ENCODE measurements at regions not wholly inside any gene's neighbourhood (a gene's known extent, or its start where the extent isn't known, plus 50 kb on each side); places are given as distances from the start of the nearest gene placed in this dataset.

DNA sequence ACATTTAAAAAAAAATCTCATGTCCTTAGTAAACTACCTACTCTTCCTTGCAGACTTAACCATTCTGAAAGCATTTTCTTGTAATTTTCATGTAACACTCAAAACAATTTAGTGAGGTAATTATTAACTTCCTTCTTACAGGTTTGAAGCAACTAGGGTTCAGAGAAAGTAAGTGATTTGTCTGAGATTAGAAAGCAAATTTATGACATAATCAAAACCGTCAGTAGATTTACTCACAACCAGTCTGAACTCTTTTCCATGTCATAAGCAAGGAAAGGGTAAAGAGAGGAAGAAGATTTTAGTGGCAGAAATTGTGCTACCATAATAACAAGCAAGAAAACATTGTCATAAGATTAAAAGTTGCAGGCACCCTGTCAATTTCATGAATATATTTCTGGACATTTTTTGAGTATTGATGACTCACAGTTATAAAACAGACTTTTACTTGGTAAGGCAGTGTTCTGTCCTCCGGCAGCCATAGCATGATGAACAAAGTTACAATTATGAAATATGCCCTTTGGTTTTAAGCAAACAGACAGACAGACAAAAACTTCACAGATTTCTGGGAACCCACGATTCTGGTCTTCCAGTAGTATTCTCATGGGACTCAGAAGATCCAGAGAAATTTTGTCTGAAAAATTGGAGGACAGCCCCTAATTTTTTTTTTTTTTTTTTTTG, 707.2 kb downstream of the RWDD3 start:
- Histone ChIP-seq H3K9me3 (ENCODE audit: insufficient read depth, low read depth, low read length) (no peaks in the 10 kb centered on the region), H3K27me3 (ENCODE audit: insufficient read depth, low read length, poor library complexity, severe bottlenecking) (no peaks in the 10 kb centered on the region), H3K79me2 (ENCODE audit: insufficient read depth, low read length) (no peaks in the 10 kb centered on the region), H3K4me2 (ENCODE audit: low read depth, low read length, poor library complexity, severe bottlenecking) (no peak overlapping the region), H3K4me1 (ENCODE audit: insufficient read depth, low read length, poor library complexity, severe bottlenecking) (peaks cover 7% of the 10 kb centered on the region), H3K36me3 (ENCODE audit: insufficient read depth, low read length) (no peaks in the 10 kb centered on the region), H4K20me1 (ENCODE audit: insufficient read depth, low read length, poor library complexity, severe bottlenecking) (no peaks in the 10 kb centered on the region), H3F3A (ENCODE audit: low read depth) (no peaks in the 10 kb centered on the region), H2AFZ (ENCODE audit: low read length) (no peak overlapping the region), H3K9ac (ENCODE audit: low read depth, low read length, poor library complexity, severe bottlenecking) (no peak overlapping the region), H3K4me3 (ENCODE audit: low read length, poor library complexity, severe bottlenecking) (no peak overlapping the region), H3K9me2 (replicated peaks; ENCODE audit: low read depth, low read length) (no peaks in the 10 kb centered on the region)
- TF ChIP-seq, protein P1, sequence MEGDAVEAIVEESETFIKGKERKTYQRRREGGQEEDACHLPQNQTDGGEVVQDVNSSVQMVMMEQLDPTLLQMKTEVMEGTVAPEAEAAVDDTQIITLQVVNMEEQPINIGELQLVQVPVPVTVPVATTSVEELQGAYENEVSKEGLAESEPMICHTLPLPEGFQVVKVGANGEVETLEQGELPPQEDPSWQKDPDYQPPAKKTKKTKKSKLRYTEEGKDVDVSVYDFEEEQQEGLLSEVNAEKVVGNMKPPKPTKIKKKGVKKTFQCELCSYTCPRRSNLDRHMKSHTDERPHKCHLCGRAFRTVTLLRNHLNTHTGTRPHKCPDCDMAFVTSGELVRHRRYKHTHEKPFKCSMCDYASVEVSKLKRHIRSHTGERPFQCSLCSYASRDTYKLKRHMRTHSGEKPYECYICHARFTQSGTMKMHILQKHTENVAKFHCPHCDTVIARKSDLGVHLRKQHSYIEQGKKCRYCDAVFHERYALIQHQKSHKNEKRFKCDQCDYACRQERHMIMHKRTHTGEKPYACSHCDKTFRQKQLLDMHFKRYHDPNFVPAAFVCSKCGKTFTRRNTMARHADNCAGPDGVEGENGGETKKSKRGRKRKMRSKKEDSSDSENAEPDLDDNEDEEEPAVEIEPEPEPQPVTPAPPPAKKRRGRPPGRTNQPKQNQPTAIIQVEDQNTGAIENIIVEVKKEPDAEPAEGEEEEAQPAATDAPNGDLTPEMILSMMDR (conservative IDR thresholded peaks at IDR 0.05; ENCODE audit: low read length) = no peak
- TF ChIP-seq EZH2phosphoT487 (IDR thresholded peaks at IDR 0.05; ENCODE audit: borderline replicate concordance) = no peak

DNA sequence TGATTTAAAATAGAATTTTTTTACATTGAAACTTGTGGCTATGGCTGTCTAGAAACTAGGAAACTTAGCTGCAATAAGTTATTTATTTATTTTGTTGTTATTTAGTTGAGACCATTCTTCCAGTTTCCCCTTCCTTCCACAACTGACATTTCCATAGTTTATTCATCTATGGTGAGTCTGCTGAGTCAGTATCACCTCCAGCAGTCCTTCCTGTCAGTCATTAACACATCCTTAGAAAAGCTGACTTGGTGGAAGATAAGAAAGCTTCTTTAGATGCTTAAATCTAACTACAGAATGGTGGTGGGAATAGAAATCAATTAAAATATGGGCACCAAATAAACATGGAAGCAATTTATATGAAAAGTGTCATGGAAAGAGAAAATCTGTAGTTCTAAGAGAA, 714.0 kb downstream of the RWDD3 start:
- Histone ChIP-seq H3K9me3 (ENCODE audit: insufficient read depth, low read depth, low read length) (no peaks in the 10 kb centered on the region), H3K9me2 (replicated peaks; ENCODE audit: low read depth, low read length) (no peaks in the 10 kb centered on the region), H3K4me2 (ENCODE audit: low read depth, low read length, poor library complexity, severe bottlenecking) (peak overlapping the region; percentile 37), H4K20me1 (ENCODE audit: insufficient read depth, low read length, poor library complexity, severe bottlenecking) (no peaks in the 10 kb centered on the region), H3K4me3 (ENCODE audit: low read length, poor library complexity, severe bottlenecking) (peak overlapping the region; percentile 25), H3F3A (ENCODE audit: low read depth) (no peaks in the 10 kb centered on the region), H3K36me3 (ENCODE audit: insufficient read depth, low read length) (no peaks in the 10 kb centered on the region), H3K79me2 (ENCODE audit: insufficient read depth, low read length) (no peaks in the 10 kb centered on the region), H3K27me3 (ENCODE audit: insufficient read depth, low read length, poor library complexity, severe bottlenecking) (no peaks in the 10 kb centered on the region), H3K9ac (ENCODE audit: low read depth, low read length, poor library complexity, severe bottlenecking) (no peak overlapping the region), H2AFZ (ENCODE audit: low read length) (no peak overlapping the region), H3K4me1 (ENCODE audit: insufficient read depth, low read length, poor library complexity, severe bottlenecking) (peaks cover 59% of the 10 kb centered on the region)
- TF ChIP-seq EZH2phosphoT487 (IDR thresholded peaks at IDR 0.05; ENCODE audit: borderline replicate concordance) = no peak
- TF ChIP-seq, protein P1 (conservative IDR thresholded peaks at IDR 0.05; ENCODE audit: low read length) = no peak

- Histone ChIP-seq H3K4me3 (ENCODE audit: low read length, poor library complexity, severe bottlenecking) (peak overlapping the region; percentile 61), H3K4me1 (ENCODE audit: insufficient read depth, low read length, poor library complexity, severe bottlenecking) (peaks cover 67% of the 10 kb centered on the region), H3K9me3 (ENCODE audit: insufficient read depth, low read depth, low read length) (no peaks in the 10 kb centered on the region), H3K9ac (ENCODE audit: low read depth, low read length, poor library complexity, severe bottlenecking) (peak overlapping the region; percentile 32), H3K9me2 (replicated peaks; ENCODE audit: low read depth, low read length) (no peaks in the 10 kb centered on the region), H2AFZ (ENCODE audit: low read length) (peak overlapping the region; percentile 60), H3K79me2 (ENCODE audit: insufficient read depth, low read length) (no peaks in the 10 kb centered on the region), H3F3A (ENCODE audit: low read depth) (no peaks in the 10 kb centered on the region), H4K20me1 (ENCODE audit: insufficient read depth, low read length, poor library complexity, severe bottlenecking) (no peaks in the 10 kb centered on the region), H3K4me2 (ENCODE audit: low read depth, low read length, poor library complexity, severe bottlenecking) (peak overlapping the region; percentile 73), H3K36me3 (ENCODE audit: insufficient read depth, low read length) (no peaks in the 10 kb centered on the region), H3K27me3 (ENCODE audit: insufficient read depth, low read length, poor library complexity, severe bottlenecking) (no peaks in the 10 kb centered on the region)
- no peak for TF ChIP-seq EZH2phosphoT487 (IDR thresholded peaks at IDR 0.05; ENCODE audit: borderline replicate concordance)
- TF ChIP-seq, protein P1 (conservative IDR thresholded peaks at IDR 0.05; ENCODE audit: low read length) = no peak
These were observed 717.5 kb downstream of the RWDD3 start for GRCh38 chr1:95951371-95952102.
